HEK293 (cell line): ENCODE measurements at regions not wholly inside any gene's neighbourhood (a gene's known extent, or its start where the extent isn't known, plus 50 kb on each side); places are given as distances from the start of the nearest gene placed in this dataset.

Source experiments
- HIC1 ChIP-seq: fragments of 450-650 bp; formaldehyde crosslinking; IDR thresholded peaks from 2 replicates; pipeline ENCODE4 v1.5.1; 2016; ENCODE audit warnings: missing biosample characterization, missing genetic modification characterization
- MEIS1 ChIP-seq: sonication (generic); formaldehyde crosslinking; IDR thresholded peaks from 2 replicates; pipeline ENCODE4 v1.8.1; 2022; ENCODE audit warnings: missing genetic modification reagents, mild to moderate bottlenecking, borderline replicate concordance
- PRDM10 ChIP-seq: fragments of 450-650 bp; formaldehyde crosslinking; IDR thresholded peaks from 2 replicates; pipeline ENCODE4 v1.5.1; 2016; ENCODE audit warnings: missing biosample characterization, missing genetic modification characterization
- PRDM2 ChIP-seq: fragments of 450-650 bp; formaldehyde crosslinking; IDR thresholded peaks from 2 replicates; pipeline ENCODE4 v1.5.1; 2016; ENCODE audit warnings: missing biosample characterization, missing genetic modification characterization, borderline replicate concordance
- SP2 ChIP-seq: fragments of 450-650 bp; formaldehyde crosslinking; IDR thresholded peaks from 2 replicates; pipeline ENCODE4 v1.5.1; 2016; ENCODE audit warnings: missing biosample characterization, missing genetic modification characterization
- SP7 ChIP-seq: fragments of 450-650 bp; formaldehyde crosslinking; IDR thresholded peaks from 2 replicates; pipeline ENCODE4 v1.5.1; 2016; ENCODE audit warnings: missing biosample characterization, missing genetic modification characterization
- ZFP41 ChIP-seq: fragments of 450-650 bp; formaldehyde crosslinking; IDR thresholded peaks from 2 replicates; pipeline ENCODE4 v1.5.1; 2016; ENCODE audit warnings: missing biosample characterization, missing genetic modification characterization, borderline replicate concordance
- ZIC2 ChIP-seq: fragments of 450-650 bp; formaldehyde crosslinking; IDR thresholded peaks from 2 replicates; pipeline ENCODE4 v1.5.1; 2016; ENCODE audit warnings: missing biosample characterization, missing genetic modification characterization
- ZNF16 ChIP-seq: fragments of 450-650 bp; formaldehyde crosslinking; IDR thresholded peaks from 2 replicates; pipeline ENCODE4 v1.5.1; 2016; ENCODE audit warnings: low read depth, missing biosample characterization, missing genetic modification characterization
- ZNF280D ChIP-seq: fragments of 450-650 bp; formaldehyde crosslinking; IDR thresholded peaks from 2 replicates; pipeline ENCODE4 v1.5.1; 2016; ENCODE audit warnings: missing biosample characterization, missing genetic modification characterization
- ZNF366 ChIP-seq: fragments of 450-650 bp; formaldehyde crosslinking; conservative IDR thresholded peaks from 2 replicates; pipeline ENCODE4 v1.5.1; 2016; ENCODE audit warnings: missing biosample characterization, missing genetic modification characterization
- ZNF473 ChIP-seq: fragments of 450-650 bp; formaldehyde crosslinking; IDR thresholded peaks from 2 replicates; pipeline ENCODE4 v1.5.1; 2017; ENCODE audit warnings: missing biosample characterization, missing genetic modification characterization
- ZNF548 ChIP-seq: fragments of 450-650 bp; formaldehyde crosslinking; IDR thresholded peaks from 2 replicates; pipeline ENCODE4 v1.5.1; 2016; ENCODE audit warnings: missing biosample characterization, missing genetic modification characterization
- ZNF560 ChIP-seq: fragments of 450-650 bp; formaldehyde crosslinking; IDR thresholded peaks from 2 replicates; pipeline ENCODE4 v1.5.1; 2017; ENCODE audit warnings: missing biosample characterization, missing genetic modification characterization, borderline replicate concordance
- ZXDB ChIP-seq: fragments of 450-650 bp; formaldehyde crosslinking; IDR thresholded peaks from 2 replicates; pipeline ENCODE4 v1.5.1; 2016; ENCODE audit warnings: missing biosample characterization, missing genetic modification characterization

GRCh38 chr17:71917715-71918114, 203.1 kb upstream of the SOX9 start (continued):
- TF ChIP-seq PRDM10 (tag by site-specific recombination) (no peak), ZNF548 (tag by site-specific recombination) (no peak), ZNF280D (tag by site-specific recombination) (no peak), SP2 (tag by site-specific recombination) (no peak), ZNF560 (no peak), PRDM2 (tag by site-specific recombination) (no peak), SP7 (tag by site-specific recombination) (no peak), ZNF473 (tag by site-specific recombination) (no peak), ZFP41 (no peak), ZIC2 (tag by site-specific recombination) (no peak), ZXDB (tag by site-specific recombination) (no peak), MEIS1 (no peak), ZNF16 (tag by site-specific recombination) (no peak), ZNF366 (tag by site-specific recombination) (no peak), HIC1 (tag by site-specific recombination) (no peak)
